ENCODE measurements at regions not wholly inside any gene's neighbourhood (a gene's known extent, or its start where the extent isn't known, plus 50 kb on each side); places are given as distances from the start of the nearest gene placed in this dataset.

- no peak for TF ChIP-seq CTCF (IDR thresholded peaks at IDR 0.05; ENCODE audit: low read depth, low read length)
- TF ChIP-seq EZH2phosphoT487 (IDR thresholded peaks at IDR 0.05; ENCODE audit: low read depth) = no peak
Observed at GRCh38 chr13:62019858-62020257, 604.2 kb upstream of the PCDH20 start.
